Natural killer cell (primary cell): ENCODE measurements at regions not wholly inside any gene's neighbourhood (a gene's known extent, or its start where the extent isn't known, plus 50 kb on each side); places are given as distances from the start of the nearest gene placed in this dataset.

Source experiments
- ATAC-seq, 3 donors: fragments of 150-1000 bp in 2 of 3; fragments of 200-7000 bp in 1 of 3; cut with Tn5 transposase; 1 replicate in 1 of 3; 2 replicates in 2 of 3; pipeline ENCODE4 v1.10.0; 2021; ENCODE audit warnings: mild to moderate bottlenecking in 2 of 3, moderate library complexity in 2 of 3
- DNase-seq, 2 donors: peaks; one replicate each; pipeline versions ENCODE4 v3.0.0 to v3.0.0-alpha.2; 2013 to 2021; ENCODE audit warnings: mixed read lengths in 1 of 2
- H3K27ac ChIP-seq: one replicate; pipeline ENCODE4 v1.5.1; 2013; ENCODE audit warnings: mild to moderate bottlenecking, low read length
- H3K27me3 ChIP-seq: one replicate; pipeline ENCODE4 v1.6.1; 2013; ENCODE audit warnings: low read length; ENCODE audit not compliant: control insufficient read depth, insufficient read depth
- H3K36me3 ChIP-seq: one replicate; pipeline ENCODE4 v1.6.1; 2013; ENCODE audit warnings: low read length; ENCODE audit not compliant: control insufficient read depth, insufficient read depth
- H3K4me1 ChIP-seq: one replicate; pipeline ENCODE4 v1.6.1; 2013; ENCODE audit warnings: low read length; ENCODE audit not compliant: control insufficient read depth, insufficient read depth
- H3K4me3 ChIP-seq: one replicate; pipeline ENCODE4 v1.5.1; 2013; ENCODE audit warnings: low read length
- H3K9me3 ChIP-seq: one replicate; pipeline ENCODE4 v1.6.1; 2013; ENCODE audit warnings: low read length; ENCODE audit not compliant: control insufficient read depth, insufficient read depth
- H3K27ac Mint-ChIP-seq, 2 donors: one replicate each; pipeline ENCODE4 v1.8.0; 2022; ENCODE audit warnings: mild to moderate bottlenecking in 2 of 2, mixed read lengths in 2 of 2, moderate library complexity in 1 of 2
- H3K27me3 Mint-ChIP-seq, 2 donors: one replicate each; pipeline ENCODE4 v1.8.0; 2022; ENCODE audit warnings: low read depth in 2 of 2, mixed read lengths in 2 of 2
- H3K36me3 Mint-ChIP-seq: one replicate; pipeline ENCODE4 v1.8.0; 2022; ENCODE audit warnings: mixed read lengths
- H3K4me1 Mint-ChIP-seq, 2 donors: one replicate each; pipeline ENCODE4 v1.8.0; 2022; ENCODE audit warnings: mixed read lengths in 2 of 2
- H3K4me3 Mint-ChIP-seq: one replicate; pipeline ENCODE4 v1.8.0; 2022; ENCODE audit warnings: mild to moderate bottlenecking, moderate library complexity, mixed read lengths
- H3K9me3 Mint-ChIP-seq, 2 donors: one replicate each; pipeline ENCODE4 v1.8.0; 2022; ENCODE audit warnings: mixed read lengths in 2 of 2
- CTCF ChIP-seq: fragments of 200-600 bp; IDR thresholded peaks from one replicate; pipeline ENCODE4 v1.8.0; 2022; ENCODE audit warnings: antibody characterized with exemption
- WGBS: methylation state at CpG from one replicate; pipeline ENCODE4 v1.1.7; 2013; ENCODE audit warnings: missing lambda C conversion rate; ENCODE audit not compliant: insufficient coverage; 5-methylcytosine and 5-hydroxymethylcytosine counted together
- intact Hi-C: fragments of 100-400 bp; cut with micrococcal nuclease; formaldehyde crosslinking; loops from one replicate; pipeline ENCODE4 v1.14.2; 2022

- H3K27ac ChIP-seq: no peak overlapping the region
- 79% methylated on average over 3 of the region's 3 CpGs for WGBS
- no peaks in the 10 kb centered on the region for H3K27me3 Mint-ChIP-seq
Measured at GRCh38 chr1:188089015-188089414, 1260.3 kb downstream of the PLA2G4A start.

DNA sequence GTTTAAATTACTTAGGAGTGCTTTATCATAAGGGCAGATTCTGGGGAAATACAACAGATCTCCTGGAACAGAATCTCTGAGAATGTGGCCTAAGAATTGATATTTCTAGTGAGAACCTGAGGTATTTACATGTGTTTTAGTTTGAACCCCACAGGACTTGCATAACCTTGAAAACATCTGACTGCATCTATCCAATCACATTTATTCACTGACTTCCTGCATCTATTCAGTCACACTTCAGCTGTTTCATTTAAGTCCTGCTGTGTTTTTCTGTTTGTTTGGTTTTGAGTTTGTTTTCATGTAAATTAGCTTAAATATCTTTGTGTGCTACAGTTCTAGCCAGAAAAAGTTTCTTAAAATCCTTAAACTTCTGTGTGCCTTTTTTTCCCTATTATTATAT, 1260.7 kb downstream of the PLA2G4A start:
- no peak for DNase-seq
- no peak for TF ChIP-seq CTCF
- Mint-ChIP-seq H3K27me3 (no peaks in the 10 kb centered on the region), H3K27ac (no peak overlapping the region), H3K9me3 (peaks cover 14 to 20% of the 10 kb centered on the region in 2 donors), H3K4me1 (no peaks in the 10 kb centered on the region), H3K4me3 (no peak overlapping the region), H3K36me3 (peaks cover 34% of the 10 kb centered on the region)
- intact Hi-C loops: no loop called here
- ATAC-seq: no peak
- Histone ChIP-seq H3K9me3 (peaks cover 3% of the 10 kb centered on the region), H3K4me3 (no peak overlapping the region), H3K27ac (no peak overlapping the region), H3K4me1 (no peaks in the 10 kb centered on the region), H3K36me3 (no peaks in the 10 kb centered on the region), H3K27me3 (no peaks in the 10 kb centered on the region)

More at GRCh38 chr1:188089015-188089414, 1260.3 kb downstream of the PLA2G4A start:
- no peak for DNase-seq
- TF ChIP-seq CTCF: no peak
- Histone ChIP-seq H3K27me3 (no peaks in the 10 kb centered on the region), H3K4me3 (no peak overlapping the region), H3K9me3 (peaks cover 3% of the 10 kb centered on the region), H3K4me1 (no peaks in the 10 kb centered on the region), H3K36me3 (no peaks in the 10 kb centered on the region)
- H3K36me3 Mint-ChIP-seq: peaks cover 34% of the 10 kb centered on the region
- no peak for ATAC-seq
- H3K4me3 Mint-ChIP-seq: no peak overlapping the region
- peaks cover 14 to 20% of the 10 kb centered on the region in 2 donors for H3K9me3 Mint-ChIP-seq
- no peaks in the 10 kb centered on the region for H3K4me1 Mint-ChIP-seq
- H3K27ac Mint-ChIP-seq: no peak overlapping the region
- intact Hi-C loops: no loop called here

DNA sequence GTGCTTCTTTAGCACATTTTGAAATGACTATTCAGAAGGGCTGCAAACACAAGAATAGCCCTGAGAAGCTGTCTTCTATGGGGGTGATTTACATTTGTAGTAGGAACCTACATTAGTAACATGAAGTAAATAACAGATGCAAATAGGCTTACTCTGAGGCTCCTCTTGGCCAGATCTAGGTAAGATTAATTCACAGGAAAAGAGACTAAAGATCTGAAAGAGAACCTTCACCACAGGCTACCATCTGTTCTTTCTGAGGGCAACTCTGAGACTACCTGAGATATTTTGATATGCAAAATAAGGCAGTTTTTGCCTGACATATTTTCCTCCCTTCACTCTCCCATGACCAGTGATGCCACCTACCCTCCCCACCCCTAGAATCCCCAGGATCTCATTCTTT, 1267.8 kb downstream of the PLA2G4A start:
- intact Hi-C loops: no loop called here
- no peaks in the 10 kb centered on the region for H3K27me3 ChIP-seq
- H3K36me3 ChIP-seq: no peaks in the 10 kb centered on the region
- no peaks in the 10 kb centered on the region for H3K27me3 Mint-ChIP-seq
- no peak overlapping the region for H3K27ac ChIP-seq
- DNase-seq: no peak
- H3K4me3 Mint-ChIP-seq: no peak overlapping the region
- no peaks in the 10 kb centered on the region for H3K4me1 ChIP-seq
- peaks cover 15% of the 10 kb centered on the region for H3K36me3 Mint-ChIP-seq
- no peak overlapping the region for H3K4me3 ChIP-seq
- no peaks in the 10 kb centered on the region for H3K4me1 Mint-ChIP-seq
- H3K9me3 ChIP-seq: no peaks in the 10 kb centered on the region
- H3K27ac Mint-ChIP-seq: no peak overlapping the region
- no peak for TF ChIP-seq CTCF
- peaks cover 9 to 14% of the 10 kb centered on the region in 2 donors for H3K9me3 Mint-ChIP-seq
- ATAC-seq: no peak

DNA sequence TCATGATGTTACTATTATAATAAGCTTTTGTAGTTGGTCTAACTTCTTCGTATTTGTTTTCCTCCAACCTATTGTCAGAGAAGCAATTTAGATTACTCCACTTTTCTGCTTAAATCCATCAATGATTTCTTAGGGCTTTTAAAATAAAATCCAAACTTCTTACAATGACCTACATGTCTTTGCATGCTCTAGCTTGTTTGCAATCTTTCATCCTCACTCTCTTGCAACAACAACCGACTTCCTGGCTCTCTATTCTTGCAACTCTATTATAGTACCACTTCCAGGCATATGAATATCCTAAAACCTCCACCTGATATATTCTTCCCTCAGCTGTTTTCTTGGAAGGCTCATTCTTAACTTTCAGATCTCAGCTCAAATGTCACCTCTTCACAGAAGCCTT, 1288.7 kb downstream of the PLA2G4A start:
- no peaks in the 10 kb centered on the region for H3K4me1 ChIP-seq
- Mint-ChIP-seq H3K27me3 (no peaks in the 10 kb centered on the region), H3K27ac (no peak overlapping the region), H3K4me1 (no peaks in the 10 kb centered on the region), H3K9me3 (peaks cover 3 to 4% of the 10 kb centered on the region in 2 donors), H3K4me3 (no peak overlapping the region), H3K36me3 (no peaks in the 10 kb centered on the region)
- ATAC-seq: no peak
- no peak overlapping the region for H3K4me3 ChIP-seq
- no peak for TF ChIP-seq CTCF
- H3K36me3 ChIP-seq: no peaks in the 10 kb centered on the region
- no peaks in the 10 kb centered on the region for H3K27me3 ChIP-seq
- no peak for DNase-seq
- WGBS: 55% methylated on average over 2 of the region's 2 CpGs
- no peak overlapping the region for H3K27ac ChIP-seq
- intact Hi-C loops: no loop called here
- peaks cover 4% of the 10 kb centered on the region for H3K9me3 ChIP-seq
